H1 (cell line): ENCODE measurements at regions not wholly inside any gene's neighbourhood (a gene's known extent, or its start where the extent isn't known, plus 50 kb on each side); places are given as distances from the start of the nearest gene placed in this dataset.

Source experiments
- CTCF ChIA-PET: fragments of 300-600 bp; sonication (Branson Sonifier 250); formaldehyde crosslinking; loops from one replicate; lab custom pipeline; 2021; ENCODE audit not compliant: partially characterized antibody; lab: Charles Lee
- POLR2A ChIA-PET: fragments of 300-600 bp; sonication (Branson Sonifier 250); formaldehyde crosslinking; loops from one replicate; lab custom pipeline; 2021; ENCODE audit warnings: inconsistent platforms; ENCODE audit not compliant: partially characterized antibody; lab: Charles Lee
- DNase-seq, 2 experiments: peaks; one replicate each; pipeline versions ENCODE4 v3.0.0 to v3.0.0-alpha.2; 2010 to 2022; ENCODE audit warnings: low spot score in 2 of 2, low read depth in 1 of 2, mixed read lengths in 1 of 2
- FAIRE-seq: peaks from 2 replicates; lab custom pipeline; 2011; peaks lifted over from hg19 to GRCh38; lab: Jason Lieb, UNC
- H2AFZ ChIP-seq: 2 replicates; pipeline ENCODE4 v1.8.1; 2012; ENCODE audit warnings: low read length, inconsistent platforms
- H2AK5ac ChIP-seq: 2 replicates; pipeline ENCODE4 v1.6.1; 2013; ENCODE audit warnings: low read depth, low read length
- H2BK120ac ChIP-seq: replicated peaks from 2 replicates; pipeline ENCODE3; 2013; ENCODE audit warnings: low read depth, low read length, inconsistent platforms
- H2BK12ac ChIP-seq: 2 replicates; pipeline ENCODE4 v1.6.1; 2013; ENCODE audit warnings: low read depth, low read length
- H2BK15ac ChIP-seq: 2 replicates; pipeline ENCODE4 v1.6.1; 2013; ENCODE audit warnings: low read length
- H2BK20ac ChIP-seq: 2 replicates; pipeline ENCODE4 v1.6.1; 2013; ENCODE audit warnings: low read length
- H2BK5ac ChIP-seq: 2 replicates; pipeline ENCODE4 v1.6.1; 2013; ENCODE audit warnings: low read depth, low read length
- H3K14ac ChIP-seq: 2 replicates; pipeline ENCODE4 v1.6.1; 2013; ENCODE audit warnings: inconsistent platforms; ENCODE audit not compliant: insufficient read length
- H3K18ac ChIP-seq: 2 replicates; pipeline ENCODE4 v1.6.1; 2013; ENCODE audit warnings: low read length; ENCODE audit errors: extremely low read depth
- H3K23ac ChIP-seq: 2 replicates; pipeline ENCODE4 v1.6.1; 2013; ENCODE audit warnings: inconsistent platforms; ENCODE audit not compliant: insufficient read length
- H3K23me2 ChIP-seq: 2 replicates; pipeline ENCODE4 v1.6.1; 2013; ENCODE audit warnings: low read depth, low read length
- H3K27ac ChIP-seq: 2 replicates; pipeline ENCODE4 v1.6.1; 2011; ENCODE audit warnings: low read depth, low read length, inconsistent platforms
- H3K27me3 ChIP-seq, 4 experiments: replicated peaks in 1 of 4; 1 replicate in 1 of 4; 2 replicates in 3 of 4; pipeline versions ENCODE4 v1.6.1 to v1.8.1; 2011 to 2013; ENCODE audit warnings: low read length in 3 of 4, mild to moderate bottlenecking in 3 of 4, inconsistent platforms in 2 of 4, mixed read lengths in 2 of 4, moderate library complexity in 1 of 4; ENCODE audit not compliant: control insufficient read depth in 3 of 4, insufficient read depth in 3 of 4; ENCODE audit errors: extremely low read depth in 1 of 4
- H3K36me3 ChIP-seq, 4 experiments: 2 replicates each; pipeline versions ENCODE4 v1.6.1 to v1.8.1; 2011 to 2013; ENCODE audit warnings: mild to moderate bottlenecking in 4 of 4, low read length in 3 of 4, moderate library complexity in 2 of 4, control low read depth in 1 of 4, inconsistent platforms in 1 of 4; ENCODE audit not compliant: insufficient read depth in 4 of 4, control insufficient read depth in 2 of 4
- H3K4ac ChIP-seq: replicated peaks from 2 replicates; pipeline ENCODE3; 2013; ENCODE audit warnings: low read length, low read depth, mixed read lengths, inconsistent platforms; ENCODE audit not compliant: insufficient read length
- H3K4me1 ChIP-seq, 4 experiments: replicated peaks in 1 of 4; 1 replicate in 1 of 4; 2 replicates in 3 of 4; pipeline versions ENCODE4 v1.6.1 to v1.8.1; 2011 to 2013; ENCODE audit warnings: low read length in 3 of 4, inconsistent platforms in 2 of 4, mixed read lengths in 1 of 4; ENCODE audit not compliant: insufficient read depth in 4 of 4, control insufficient read depth in 3 of 4
- H3K4me2 ChIP-seq, 2 experiments: 2 replicates each; pipeline versions ENCODE4 v1.6.1 to v1.8.1; 2011 to 2013; ENCODE audit warnings: low read depth in 2 of 2, low read length in 2 of 2, control low read depth in 1 of 2, inconsistent platforms in 1 of 2, mild to moderate bottlenecking in 1 of 2; ENCODE audit not compliant: insufficient read depth in 1 of 2
- H3K4me3 ChIP-seq, 4 experiments: fragments of 200-600, 300-600 bp in 1 of 4; sonication (generic), shearing (Covaris generic), sonication (Bioruptor Twin) in 1 of 4; 2 replicates each; pipeline versions ENCODE4 v1.5.1 to v1.8.1; 2011 to 2016; ENCODE audit warnings: low read length in 4 of 4, low read depth in 3 of 4, control low read depth in 2 of 4, inconsistent platforms in 2 of 4, mild to moderate bottlenecking in 2 of 4, mixed read lengths in 1 of 4, moderate library complexity in 1 of 4; ENCODE audit not compliant: insufficient read depth in 2 of 4; ENCODE audit errors: extremely low read depth in 1 of 4
- H3K56ac ChIP-seq: replicated peaks from 2 replicates; pipeline ENCODE3; 2013; ENCODE audit warnings: low read depth, mild to moderate bottlenecking, mixed read lengths, low read length, inconsistent platforms; ENCODE audit not compliant: insufficient read length
- H3K79me1 ChIP-seq: 2 replicates; pipeline ENCODE4 v1.6.1; 2013; ENCODE audit warnings: low read depth, low read length, control low read depth
- H3K79me2 ChIP-seq, 2 experiments: 2 replicates each; pipeline versions ENCODE4 v1.6.1 to v1.8.1; 2012 to 2013; ENCODE audit warnings: low read length in 2 of 2, mild to moderate bottlenecking in 2 of 2, inconsistent platforms in 1 of 2; ENCODE audit not compliant: insufficient read depth in 2 of 2, control insufficient read depth in 1 of 2
- H3K9ac ChIP-seq, 4 experiments: replicated peaks in 1 of 4; 1 replicate in 1 of 4; 2 replicates in 3 of 4; pipeline versions ENCODE4 v1.6.1 to v1.8.1; 2011 to 2013; ENCODE audit warnings: low read depth in 3 of 4, low read length in 3 of 4, control low read depth in 2 of 4, mild to moderate bottlenecking in 2 of 4, moderate library complexity in 2 of 4, inconsistent platforms in 1 of 4; ENCODE audit errors: extremely low read depth in 1 of 4
- H3K9me3 ChIP-seq, 2 experiments: 2 replicates each; pipeline versions ENCODE4 v1.6.1 to v1.8.1; 2012 to 2013; ENCODE audit warnings: mild to moderate bottlenecking in 2 of 2, moderate library complexity in 2 of 2, control low read depth in 1 of 2, inconsistent platforms in 1 of 2, low read depth in 1 of 2, low read length in 1 of 2, mixed read lengths in 1 of 2; ENCODE audit not compliant: insufficient read depth in 2 of 2
- H4K20me1 ChIP-seq, 2 experiments: replicated peaks in 1 of 2; 2 replicates each; pipeline versions ENCODE3 to v1.8.1; 2011 to 2013; ENCODE audit warnings: inconsistent platforms in 2 of 2, low read length in 2 of 2, mild to moderate bottlenecking in 1 of 2; ENCODE audit not compliant: insufficient read depth in 2 of 2, control insufficient read depth in 1 of 2
- H4K5ac ChIP-seq: 2 replicates; pipeline ENCODE4 v1.6.1; 2013; ENCODE audit warnings: low read length, low read depth, mixed read lengths, inconsistent platforms; ENCODE audit not compliant: insufficient read length
- H4K8ac ChIP-seq: 2 replicates; pipeline ENCODE4 v1.8.0; 2013; ENCODE audit warnings: mild to moderate bottlenecking, moderate library complexity, low read length, inconsistent platforms; ENCODE audit not compliant: insufficient read depth; ENCODE audit errors: extremely low read depth
- H4K91ac ChIP-seq: replicated peaks from 2 replicates; pipeline ENCODE3; 2013; ENCODE audit warnings: low read length, mixed read lengths, inconsistent platforms; ENCODE audit not compliant: insufficient read length
- BRCA1 ChIP-seq: IDR thresholded peaks from 2 replicates; pipeline ENCODE4 v1.6.1; 2012; ENCODE audit warnings: low read depth, low read length, improper control_type of control experiment
- CHD2 ChIP-seq: IDR thresholded peaks from 2 replicates; pipeline ENCODE4 v1.6.1; 2012; ENCODE audit warnings: low read length, improper control_type of control experiment
- CTBP2 ChIP-seq: IDR thresholded peaks from 2 replicates; pipeline ENCODE4 v1.7.0; 2011; ENCODE audit warnings: borderline replicate concordance, mild to moderate bottlenecking, moderate library complexity, mixed read lengths, low read length; ENCODE audit not compliant: insufficient read depth, insufficient read length
- FOSL1 ChIP-seq: IDR thresholded peaks from 2 replicates; pipeline ENCODE4 v1.6.1; 2011; ENCODE audit warnings: mild to moderate bottlenecking, low read depth, low read length, moderate library complexity; ENCODE audit not compliant: insufficient read depth
- POLR2AphosphoS5 ChIP-seq: IDR thresholded peaks from 2 replicates; pipeline ENCODE4 v1.6.1; 2011; ENCODE audit warnings: low read depth, low read length
- RBBP5 ChIP-seq: IDR thresholded peaks from 2 replicates; pipeline ENCODE4 v1.7.1; 2012; ENCODE audit warnings: low read depth, mild to moderate bottlenecking, inconsistent platforms, low read length, moderate library complexity, borderline replicate concordance
- WGBS, 2 experiments: shearing (Covaris generic) in 1 of 2; methylation state at CpG; one replicate each; pipeline versions ENCODE4 v1.1.6 to v1.1.7; 2013 to 2015; ENCODE audit warnings: low lambda C conversion rate in 2 of 2, mixed read lengths in 2 of 2, inconsistent platforms in 1 of 2, low coverage in 1 of 2, missing lambda C conversion rate in 1 of 2; ENCODE audit not compliant: insufficient replicate concordance in 2 of 2, insufficient coverage in 1 of 2, insufficient read length in 1 of 2; ENCODE audit errors: extremely low coverage in 1 of 2, missing lambda C conversion rate in 1 of 2; 5-methylcytosine and 5-hydroxymethylcytosine counted together

- no peak overlapping the region for H3K4me3 ChIP-seq
- no peaks in the 10 kb centered on the region for H3K4me1 ChIP-seq
- no peaks in the 10 kb centered on the region for H3K79me2 ChIP-seq
- no peak overlapping the region for H3K27ac ChIP-seq
- H2BK20ac ChIP-seq = no peak overlapping the region
- H2BK120ac ChIP-seq = no peak overlapping the region
- no peak overlapping the region for H4K8ac ChIP-seq
- H3K56ac ChIP-seq = no peak overlapping the region
- H3K4ac ChIP-seq = no peak overlapping the region
- no peaks in the 10 kb centered on the region for H4K20me1 ChIP-seq
- no peaks in the 10 kb centered on the region for H3K23me2 ChIP-seq
- H3K27me3 ChIP-seq = no peaks in the 10 kb centered on the region; a peak in 1 of 7 replicates
- no peak overlapping the region for H4K5ac ChIP-seq
- H3K23ac ChIP-seq = no peak overlapping the region
- TF ChIP-seq FOSL1 (no peak), CTBP2 (no peak), BRCA1 (no peak), RBBP5 (no peak), POLR2AphosphoS5 (no peak), CHD2 (no peak)
- H2BK12ac ChIP-seq = no peak overlapping the region
- H3K36me3 ChIP-seq = no peaks in the 10 kb centered on the region
- H3K14ac ChIP-seq = no peak overlapping the region
- 90% methylated on average over 10 of the region's 10 CpGs; no CpG with 5 or more reads in 1 of the 2 experiments for WGBS, 2 experiments
- H3K9me3 ChIP-seq = peaks cover 2 to 6% of the 10 kb centered on the region in 2 experiments; a peak in 2 of 4 replicates
- H2AK5ac ChIP-seq = no peak overlapping the region
- H3K9ac ChIP-seq = no peak overlapping the region
- H3K79me1 ChIP-seq = no peaks in the 10 kb centered on the region
- ChIA-PET POLR2A (no interaction called here), CTCF (interaction anchor here (1.4 to 1.5 kb wide), 2 partner anchors 14 to 111 kb away, joined by 4 read pairs; no protein-coding TSS in a partner anchor)
- DNase-seq = no peak
- no peak overlapping the region for H2AFZ ChIP-seq
- H3K18ac ChIP-seq = no peak overlapping the region
- no peak overlapping the region for H3K4me2 ChIP-seq
- H4K91ac ChIP-seq = no peak overlapping the region
- H2BK15ac ChIP-seq = no peak overlapping the region
- no peak overlapping the region for H2BK5ac ChIP-seq
- FAIRE-seq = no peak
Observed at GRCh38 chr3:32620611-32621310, 50.1 kb upstream of the DYNC1LI1 start.
